GM12892 (cell line): ENCODE measurements at regions not wholly inside any gene's neighbourhood (a gene's known extent, or its start where the extent isn't known, plus 50 kb on each side); places are given as distances from the start of the nearest gene placed in this dataset.

Source experiments
- POLR2AphosphoS5 ChIP-seq: IDR thresholded peaks from 2 replicates; pipeline ENCODE4 v1.6.1; 2011; ENCODE audit warnings: low read depth, low read length, control low read depth
- TAF1 ChIP-seq: IDR thresholded peaks from 2 replicates; pipeline ENCODE4 v1.6.1; 2011; ENCODE audit warnings: low read depth, mild to moderate bottlenecking, control low read depth, low read length, borderline replicate concordance

DNA sequence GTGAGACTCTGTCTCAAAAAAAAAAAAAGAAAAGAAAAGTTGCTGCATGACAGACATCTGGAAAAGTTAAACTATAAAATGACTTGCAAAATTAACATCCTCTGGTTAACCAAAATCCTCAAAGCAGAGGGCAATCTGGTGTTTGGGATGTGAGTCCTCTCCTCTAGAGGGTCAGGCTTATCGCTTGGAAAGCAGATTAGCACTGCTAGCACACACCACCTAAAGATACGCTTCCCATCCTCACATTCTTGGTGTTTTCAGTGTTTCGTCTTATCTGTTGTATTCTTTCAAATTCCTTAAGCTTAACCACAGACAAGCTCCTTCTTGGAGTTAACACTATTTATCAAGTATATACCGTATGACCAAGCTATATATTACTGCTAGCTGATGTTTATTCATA, 198.0 kb downstream of the SOX4 start:
- TF ChIP-seq POLR2AphosphoS5 (no peak), TAF1 (no peak)
